ELF-1 (cell line): ENCODE measurements at regions not wholly inside any gene's neighbourhood (a gene's known extent, or its start where the extent isn't known, plus 50 kb on each side); places are given as distances from the start of the nearest gene placed in this dataset.

ENCODE experiments used
- DNase-seq: peaks from one replicate; pipeline ENCODE4 v3.0.0-alpha.2; 2016; ENCODE audit warnings: low read depth, low spot score

DNA sequence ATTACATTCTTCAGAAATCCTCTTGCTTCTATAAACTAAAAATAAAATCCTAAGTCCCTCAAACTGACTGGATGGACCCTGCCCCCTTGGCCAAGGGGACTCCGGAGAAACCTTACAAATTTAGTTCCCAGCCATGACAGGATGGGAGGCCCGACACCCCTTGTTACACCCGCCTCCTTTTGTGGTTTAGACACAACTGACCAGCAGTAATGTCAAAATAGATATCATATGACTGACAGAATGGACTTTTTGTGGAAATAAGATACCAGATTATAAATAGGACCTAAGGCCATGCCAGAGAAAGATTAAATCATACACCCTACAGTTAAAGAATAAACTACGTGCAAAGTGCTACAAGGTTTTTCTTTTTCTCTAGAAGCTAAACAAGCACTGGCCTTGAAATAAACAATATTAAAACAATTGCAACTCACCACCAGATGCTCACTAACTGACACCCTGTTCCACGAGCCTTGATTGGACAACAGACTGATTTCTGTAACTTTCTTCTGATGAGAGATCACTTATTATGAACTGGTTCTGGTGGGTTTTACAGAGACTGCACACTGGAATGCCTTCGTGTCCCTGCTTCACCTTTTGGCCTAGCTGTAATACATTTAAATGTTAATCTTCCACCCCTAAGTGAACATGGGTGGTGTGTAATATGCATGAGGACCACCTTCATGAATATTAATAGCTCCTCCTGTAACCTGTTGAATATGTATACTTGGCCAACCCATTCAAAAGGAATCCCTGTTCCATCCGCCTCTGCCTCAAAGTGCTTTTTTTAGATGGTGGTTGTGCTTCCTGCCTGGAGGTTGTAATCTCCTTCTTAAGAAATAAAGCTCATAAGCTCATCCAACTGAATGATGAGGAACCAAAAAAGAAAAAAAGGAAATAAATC lies 99.6 kb downstream of the ODF2L start:
- DNase-seq: no peak

DNA sequence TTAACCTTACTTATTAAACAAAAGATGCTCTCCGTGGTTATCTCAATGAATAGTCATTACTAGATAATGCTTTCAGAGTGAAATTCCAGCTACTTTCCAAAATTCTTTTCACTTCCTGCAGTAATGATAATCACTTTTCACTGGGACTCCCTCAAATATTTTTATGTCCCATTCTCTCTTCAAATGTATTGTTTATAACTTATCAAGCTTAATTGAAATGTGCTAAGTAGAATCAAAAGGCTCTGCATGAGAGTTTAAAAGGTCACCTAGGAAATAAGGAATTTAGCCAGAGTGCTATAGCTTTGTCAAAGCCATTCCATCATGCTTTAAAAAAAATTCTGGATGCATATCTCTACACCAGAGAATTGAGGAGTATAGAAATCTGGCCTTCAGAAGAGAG lies 106.4 kb downstream of the ODF2L start:
- DNase-seq: no peak

DNA sequence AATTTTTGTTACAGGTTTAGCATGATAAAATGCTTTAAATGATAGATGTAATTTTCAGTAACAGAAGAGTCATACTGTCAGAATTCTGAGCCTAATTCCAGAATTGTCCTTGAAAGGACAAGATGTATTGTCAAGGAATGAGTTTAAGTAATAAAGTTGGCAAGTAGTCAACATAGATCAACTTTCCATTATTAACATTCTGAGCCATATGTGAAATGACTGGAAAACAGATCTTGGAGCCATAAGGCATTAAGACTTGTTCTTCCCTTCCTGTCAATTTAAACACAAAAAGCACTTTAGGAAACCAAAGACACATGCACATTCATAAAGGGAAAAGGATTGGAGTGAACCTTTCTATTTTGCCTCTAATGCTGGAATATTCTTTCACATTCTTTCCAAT lies 107.0 kb downstream of the ODF2L start:
- no peak for DNase-seq

DNA sequence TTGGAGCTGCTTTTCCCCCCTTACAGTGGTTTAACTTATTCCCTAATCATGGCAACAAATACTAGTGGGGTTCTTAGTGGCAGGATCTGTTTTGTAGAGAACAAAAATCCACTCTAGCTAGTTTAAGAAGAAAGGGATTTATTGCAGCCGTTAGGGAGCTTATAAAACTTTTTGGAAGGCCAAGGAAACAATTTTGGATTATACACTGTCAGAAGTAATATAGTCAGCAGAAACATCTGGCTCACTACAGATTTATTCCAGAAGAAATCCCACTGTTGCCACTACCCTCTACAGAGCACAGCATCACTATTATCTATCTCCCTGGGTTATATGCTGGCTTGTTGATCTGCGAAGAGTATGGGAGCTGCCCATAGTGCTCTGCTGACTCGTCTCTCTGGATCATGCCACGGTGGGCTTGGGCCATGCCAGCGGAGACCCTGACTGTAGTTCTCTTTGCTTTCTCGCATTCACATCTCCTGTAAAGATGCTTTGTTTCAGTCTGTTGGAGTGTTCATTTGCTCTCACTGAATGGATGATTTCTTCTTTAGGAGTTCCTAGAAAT lies 107.5 kb downstream of the ODF2L start:
- no peak for DNase-seq

DNA sequence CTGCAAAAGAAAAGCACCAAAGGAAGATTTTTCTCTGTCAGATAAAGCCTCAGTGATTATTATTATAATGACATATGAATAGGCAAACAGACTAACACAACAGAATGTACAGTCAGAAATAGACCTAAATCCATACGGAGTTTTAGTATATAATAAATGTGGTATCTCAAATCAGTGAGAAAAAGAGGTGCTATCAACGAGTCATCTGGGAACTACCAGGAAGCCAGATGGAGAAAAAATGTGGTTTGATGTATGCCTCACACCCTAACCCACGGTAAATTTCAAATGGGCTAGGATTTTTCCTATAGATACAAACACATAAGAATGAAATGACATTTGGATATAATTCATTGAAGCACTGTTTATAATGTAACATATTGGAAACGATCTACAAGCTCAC lies 110.3 kb downstream of the ODF2L start:
- DNase-seq: no peak

DNA sequence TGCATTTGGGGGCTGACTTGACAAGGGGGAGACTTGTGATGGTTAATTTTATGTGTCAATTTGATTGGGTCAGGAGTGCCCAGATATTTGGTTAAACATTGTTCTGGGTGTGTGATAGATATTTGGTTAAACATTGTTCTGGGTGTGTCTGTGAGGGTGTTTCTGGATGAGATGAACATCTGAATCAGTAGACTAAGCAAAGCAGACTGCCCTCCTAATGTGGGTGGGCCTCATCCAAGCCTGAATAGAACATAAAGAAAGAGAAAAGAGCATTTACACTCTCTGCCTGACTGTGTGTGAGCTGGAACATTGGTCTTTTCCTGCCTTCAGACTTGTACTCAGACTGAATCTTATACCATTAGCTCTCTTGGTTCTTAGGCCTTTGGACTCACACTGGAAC lies 113.5 kb downstream of the ODF2L start:
- no peak for DNase-seq

DNA sequence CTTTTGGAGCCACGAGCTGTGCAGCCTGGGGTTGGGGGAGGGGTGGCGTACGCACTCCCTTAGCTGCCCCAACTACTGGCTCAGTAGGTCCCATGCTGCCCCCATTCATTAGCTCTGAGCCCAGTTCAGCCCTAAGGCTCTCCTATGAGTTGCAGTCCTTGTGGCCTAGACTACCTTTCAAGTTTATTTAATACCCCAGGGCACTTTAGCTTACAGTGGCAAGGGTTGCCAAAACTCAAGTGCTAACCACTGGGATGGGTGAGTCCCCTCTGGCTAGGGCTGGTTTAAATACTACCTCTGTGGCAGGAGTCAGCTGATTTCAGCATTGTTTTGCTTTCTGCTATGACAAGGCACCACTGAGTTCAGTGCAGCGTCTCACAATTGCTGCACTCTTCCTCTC lies 118.2 kb downstream of the ODF2L start:
- DNase-seq: peak; percentile 72

DNA sequence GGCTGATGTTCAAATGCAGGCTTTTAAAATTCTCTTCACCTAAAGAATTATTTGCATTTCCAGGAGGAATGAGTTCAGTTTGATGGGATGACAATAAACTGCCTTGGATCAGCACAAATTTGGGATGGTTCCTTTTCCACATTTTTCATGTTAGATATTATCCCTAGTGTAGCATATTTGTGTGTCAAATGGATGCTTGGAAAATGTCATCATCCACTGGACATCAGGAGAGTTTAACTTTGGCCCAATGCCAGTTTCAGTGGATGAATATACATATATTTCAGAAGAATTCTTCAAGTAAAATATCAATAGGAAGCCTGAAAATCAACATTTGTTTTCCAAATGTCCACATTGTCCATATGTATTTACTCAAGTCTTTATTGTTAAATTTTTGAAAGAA lies 116.5 kb upstream of the COL24A1 start:
- no peak for DNase-seq

DNA sequence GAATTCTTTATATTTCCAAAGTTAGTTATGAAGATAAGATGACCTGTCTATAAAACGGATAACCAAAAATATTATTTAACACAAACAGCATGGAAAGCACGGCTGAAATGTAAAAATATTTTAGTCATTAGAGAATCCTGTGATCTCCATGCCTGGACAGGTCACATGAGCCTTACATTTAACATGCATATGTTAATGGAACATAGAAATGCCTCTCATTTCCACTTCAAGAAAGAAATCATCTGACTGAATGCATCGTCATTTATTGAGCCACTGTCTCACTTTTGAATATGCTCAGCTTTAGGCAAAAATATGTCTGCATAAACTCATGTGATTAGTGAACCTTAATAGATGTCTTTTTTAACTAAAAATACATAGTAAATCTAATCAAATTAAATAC lies 115.5 kb upstream of the COL24A1 start:
- DNase-seq: no peak

DNA sequence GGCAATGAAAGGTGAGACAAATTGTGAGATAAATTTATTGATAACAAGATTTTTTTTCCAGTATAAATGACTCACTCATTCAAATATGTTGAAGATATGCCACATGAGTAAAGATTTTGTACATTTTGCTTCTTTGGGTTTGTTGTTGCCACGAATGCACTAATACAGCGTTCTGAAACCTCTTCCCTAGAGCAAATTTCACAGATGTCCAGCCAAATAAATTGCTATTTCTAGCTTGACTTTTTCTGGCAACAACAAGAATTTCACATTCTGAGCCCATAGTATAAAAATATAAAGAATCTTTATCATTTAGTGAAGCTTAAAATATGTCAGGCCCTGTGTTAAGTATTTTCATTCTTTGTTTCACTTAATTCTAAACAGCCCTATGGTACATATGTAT lies 114.5 kb upstream of the COL24A1 start:
- DNase-seq: no peak

DNA sequence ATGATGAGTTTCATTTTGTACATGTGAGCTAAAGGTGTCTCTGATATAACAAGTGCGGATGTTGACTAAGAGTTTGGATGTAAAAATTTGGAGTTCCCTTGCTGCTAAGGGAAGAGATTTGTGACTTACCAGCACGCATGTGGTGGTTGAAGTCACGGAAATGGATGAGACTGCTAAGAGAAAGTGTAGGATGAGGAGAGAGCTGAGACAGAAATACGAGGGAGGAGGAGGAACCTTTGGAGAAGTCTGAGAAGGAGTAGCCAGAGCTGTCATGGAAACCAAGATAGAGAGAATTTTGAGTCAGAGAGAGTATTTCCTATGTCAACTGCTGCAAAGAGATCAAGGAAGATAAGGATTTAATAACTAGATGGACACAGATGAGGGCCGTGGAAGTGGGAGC lies 106.5 kb upstream of the COL24A1 start:
- DNase-seq: no peak

DNA sequence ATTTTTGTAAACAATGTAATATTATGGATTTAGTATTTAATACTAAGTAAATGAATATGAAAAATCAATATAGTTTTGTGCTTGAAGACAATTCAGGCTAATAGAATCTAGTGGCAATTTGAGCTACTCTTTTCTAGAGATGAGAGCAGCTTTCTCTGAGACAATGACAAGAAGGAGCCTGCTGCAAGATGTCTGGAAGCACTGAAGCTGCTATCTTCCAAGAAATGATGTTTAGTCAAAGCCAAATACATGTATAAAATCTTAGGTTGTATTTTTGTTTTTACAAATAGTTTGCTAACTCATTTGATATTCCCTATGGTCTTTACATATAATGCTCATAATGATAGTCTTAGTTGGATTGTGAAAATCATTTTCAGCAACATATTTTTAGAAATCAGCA lies 103.9 kb upstream of the COL24A1 start:
- no peak for DNase-seq

DNA sequence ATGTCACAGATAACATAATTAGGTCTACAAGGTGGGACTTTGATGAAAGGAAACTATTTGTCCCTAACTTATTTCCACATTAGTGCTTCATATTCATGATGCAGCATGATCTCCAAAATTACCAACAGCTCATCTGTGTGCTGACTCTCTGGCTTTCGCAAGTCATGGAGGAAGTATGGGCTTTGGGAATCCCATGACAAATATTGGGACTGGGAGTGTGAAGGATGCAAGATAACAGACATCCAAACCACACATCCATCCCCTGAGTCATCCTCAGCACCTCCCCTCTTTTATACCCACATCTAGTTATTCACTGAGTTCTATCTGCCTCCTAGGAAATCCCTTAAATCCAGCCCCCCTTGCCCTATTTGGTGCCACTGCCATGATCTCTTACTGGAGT lies 102.8 kb upstream of the COL24A1 start:
- DNase-seq: no peak

DNA sequence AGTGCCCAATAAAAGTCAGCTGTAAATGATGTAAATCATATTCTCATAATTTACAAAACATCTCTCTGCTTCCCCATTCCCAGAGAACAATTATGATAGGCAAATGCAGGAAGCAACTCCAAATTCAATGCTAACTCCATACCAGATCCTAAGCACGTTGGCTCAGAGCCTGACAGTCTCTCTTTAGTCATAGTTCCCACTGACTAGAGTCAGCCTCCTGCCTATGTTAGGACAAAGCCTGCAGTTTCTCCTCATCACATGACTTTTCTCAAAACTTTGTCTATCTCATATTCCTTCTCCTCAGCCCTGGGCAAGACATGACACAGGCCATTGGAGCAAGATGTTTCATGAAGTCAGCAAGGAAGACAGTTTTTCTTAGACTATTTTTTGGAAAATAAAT lies 101.5 kb upstream of the COL24A1 start:
- DNase-seq: no peak

DNA sequence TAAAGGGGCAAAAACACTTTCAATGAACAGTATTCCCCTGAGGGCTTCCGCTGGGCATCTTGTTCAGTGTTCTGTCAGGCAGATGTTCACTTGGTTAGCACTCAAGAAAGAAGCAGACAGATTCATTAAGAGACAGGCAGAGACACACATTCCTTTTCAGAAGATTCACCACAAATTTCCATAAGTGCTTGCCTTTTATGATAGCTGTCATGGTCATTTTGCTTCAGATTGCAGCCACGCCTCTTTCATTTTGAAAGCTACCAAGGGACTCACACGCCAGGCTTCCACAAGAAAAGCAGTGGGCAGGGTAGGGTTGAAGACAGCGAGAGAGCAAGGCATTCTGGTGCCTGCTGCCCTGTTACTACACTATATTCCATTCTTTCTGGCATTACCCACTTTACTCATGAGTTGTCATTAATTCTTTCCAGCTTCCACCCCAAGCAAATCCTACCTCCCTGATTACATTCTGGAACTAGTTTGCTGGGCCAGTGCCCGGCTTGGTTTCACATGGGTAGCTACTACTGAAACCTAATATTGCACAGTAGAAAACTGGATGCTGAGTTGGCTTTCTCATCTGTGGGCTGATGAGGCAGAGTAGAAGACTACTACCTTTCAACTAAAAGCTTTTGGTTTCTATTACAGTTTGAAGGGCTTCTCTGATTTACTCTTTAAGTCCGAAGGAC lies 91.2 kb upstream of the COL24A1 start:
- DNase-seq: no peak

DNA sequence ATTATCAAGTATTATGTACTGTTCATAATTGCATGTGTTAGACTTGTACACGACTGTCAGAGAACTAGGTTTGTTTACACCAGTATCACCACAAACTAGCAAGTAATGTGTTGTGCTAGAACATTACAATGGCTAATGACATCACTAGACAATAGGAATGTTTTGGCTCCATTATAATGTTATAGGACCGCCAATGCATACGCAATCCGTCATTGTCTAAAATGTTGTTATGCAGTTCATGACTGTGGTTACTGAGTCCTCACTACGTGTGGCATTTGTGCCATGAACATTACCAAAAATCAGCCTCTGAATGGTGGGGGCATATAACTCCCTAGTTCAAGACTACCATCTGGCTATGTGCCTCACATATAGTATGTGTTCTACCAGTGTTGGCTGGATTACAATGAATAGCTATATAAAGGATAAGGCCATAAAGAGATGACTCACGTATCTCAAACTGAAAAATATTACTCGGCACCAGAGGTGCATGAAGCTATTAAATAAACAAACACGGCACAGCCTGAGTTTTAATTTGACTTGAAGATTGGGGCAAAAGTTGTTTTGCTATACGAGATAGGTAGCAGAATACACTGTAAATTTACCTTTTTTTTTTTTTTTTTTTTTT lies 89.1 kb upstream of the COL24A1 start:
- no peak for DNase-seq

DNA sequence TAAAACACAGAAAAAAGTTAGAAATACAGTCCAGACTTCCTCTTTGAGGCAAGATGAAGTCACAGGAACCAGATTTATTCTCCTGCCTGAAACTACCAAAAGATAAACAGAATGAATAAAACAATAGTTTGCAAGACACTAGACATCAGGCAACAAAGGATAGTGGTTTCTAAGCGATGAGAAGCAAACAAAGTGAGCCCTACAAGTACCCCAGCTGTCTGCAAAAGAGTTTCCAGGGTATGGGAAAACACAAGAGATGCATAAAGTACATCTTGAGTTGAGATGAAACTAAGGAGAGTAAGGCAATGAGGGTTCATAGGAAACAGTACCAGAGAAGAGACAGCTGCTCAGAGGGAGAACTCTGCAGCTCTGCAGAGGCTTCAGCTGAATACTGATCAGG lies 83.3 kb upstream of the COL24A1 start:
- no peak for DNase-seq

DNA sequence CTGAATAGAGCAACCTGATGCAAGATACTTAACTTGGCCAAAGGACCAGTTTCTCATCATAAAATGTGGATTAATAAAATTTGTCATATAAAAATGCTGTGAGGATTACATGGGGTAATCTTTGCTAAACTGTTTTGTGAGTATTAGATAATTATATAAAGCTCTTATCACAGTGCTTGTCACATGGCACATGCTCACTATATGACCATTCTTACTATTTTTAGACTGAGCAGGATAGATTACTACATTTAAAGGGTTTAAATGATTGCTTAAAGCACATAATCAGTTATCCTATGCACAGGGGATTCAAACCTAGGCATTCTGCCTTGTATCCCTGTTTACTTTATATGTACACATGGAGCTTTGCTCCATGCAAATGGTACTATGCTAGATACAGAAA lies 82.9 kb upstream of the COL24A1 start:
- no peak for DNase-seq

DNA sequence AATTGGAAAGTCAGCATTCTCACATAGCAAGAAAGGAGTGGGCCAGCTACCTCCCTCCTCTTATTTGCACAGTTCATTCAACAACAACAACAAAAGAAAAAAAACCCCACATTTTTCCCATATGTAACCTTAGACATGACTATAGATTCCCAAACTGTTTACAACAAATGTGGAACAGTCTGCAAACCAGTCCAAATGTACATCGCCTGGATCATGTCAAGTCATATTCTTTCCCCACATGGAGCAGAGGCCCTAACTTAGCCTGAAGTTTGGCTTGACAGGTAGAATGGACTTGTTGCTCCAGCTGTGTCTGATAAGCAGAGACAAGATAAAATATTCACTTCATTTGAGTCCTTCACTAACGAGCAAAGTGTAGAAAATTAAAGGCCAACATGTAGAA lies 81.7 kb upstream of the COL24A1 start:
- DNase-seq: no peak

DNA sequence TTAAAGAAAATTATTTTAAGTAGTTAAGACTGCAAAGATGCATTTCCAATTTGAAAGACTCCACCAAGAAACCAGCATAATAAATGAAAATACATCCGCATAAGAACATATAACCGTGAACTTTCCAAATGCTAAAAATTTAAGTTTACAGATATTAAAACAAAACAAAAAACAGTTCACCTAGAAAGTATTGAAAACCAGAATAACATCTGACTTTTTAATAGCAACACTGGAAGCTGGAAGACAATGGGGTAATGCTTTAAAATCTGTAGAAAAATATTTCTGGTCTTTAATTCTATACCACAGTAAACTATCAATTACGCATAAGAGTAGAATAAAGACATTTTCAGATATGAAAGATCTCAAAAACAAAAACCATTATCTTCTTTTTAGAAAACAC lies 79.3 kb upstream of the COL24A1 start:
- no peak for DNase-seq

DNA sequence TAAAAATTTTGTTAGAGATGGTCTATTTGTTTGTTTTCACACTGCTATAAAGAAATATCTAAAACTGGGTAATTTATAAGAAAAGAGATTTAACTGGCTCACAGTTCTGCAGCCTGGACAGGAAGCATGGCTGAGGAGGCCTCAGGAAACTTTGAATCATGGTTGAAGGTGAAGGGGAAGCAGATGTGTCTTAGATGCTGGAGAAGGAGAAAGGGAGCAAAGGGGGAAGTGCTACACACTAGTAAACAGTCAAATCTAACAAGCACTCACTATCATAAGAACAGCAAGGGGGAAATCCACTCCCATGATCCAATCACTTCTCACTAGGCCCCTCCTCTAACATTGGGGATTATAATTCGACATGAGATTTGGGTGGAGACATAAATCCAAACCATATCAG lies 76.8 kb upstream of the COL24A1 start:
- DNase-seq: no peak

DNA sequence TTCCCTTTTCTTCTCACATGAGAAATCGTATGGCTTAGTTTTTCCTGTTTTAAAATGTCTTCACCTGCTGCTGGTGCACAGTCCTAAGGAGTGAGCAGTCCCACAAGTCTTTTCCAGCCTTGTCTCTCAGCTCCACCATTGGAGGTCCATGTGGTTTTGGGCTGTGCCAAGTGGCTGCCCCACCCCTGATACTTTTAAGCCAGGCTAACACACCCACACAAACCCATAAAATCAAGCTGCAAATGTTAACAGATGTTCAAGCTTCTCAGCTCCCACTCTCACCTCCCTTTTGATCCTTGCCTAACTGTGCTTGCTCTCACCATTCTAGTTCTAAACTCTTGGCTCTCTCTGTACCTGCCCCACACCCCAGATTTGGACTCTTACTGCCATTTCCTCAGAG lies 74.5 kb upstream of the COL24A1 start:
- DNase-seq: no peak
